GM12878 (cell line): ENCODE measurements at regions not wholly inside any gene's neighbourhood (a gene's known extent, or its start where the extent isn't known, plus 50 kb on each side); places are given as distances from the start of the nearest gene placed in this dataset.

Source experiments
- ATAC-seq: fragments of 200-7000 bp; cut with Tn5 transposase; 3 replicates; pipeline ENCODE4 v1.9.1; 2020; ENCODE audit warnings: mild to moderate bottlenecking, moderate library complexity
- BruUV-seq: library from RNA; stranded (reverse); fragments of 400-500 nt; replicated peaks from 2 replicates; lab custom pipeline; 2021; lab: Mats Ljungman, UMichigan
- CTCF ChIA-PET: fragments of 300-600 bp; sonication (Branson Sonifier 250); formaldehyde crosslinking; extraction: SDS; loops from one replicate; lab custom pipeline; 2021; ENCODE audit warnings: inconsistent platforms; lab: Yijun Ruan, JAX
- POLR2A ChIA-PET: fragments of 350-600 bp; formaldehyde crosslinking; extraction: SDS; loops from one replicate; lab custom pipeline; 2021; ENCODE audit warnings: inconsistent platforms; lab: Charles Lee
- RAD21 ChIA-PET: fragments of 300-600 bp; sonication (Branson Sonifier 250); formaldehyde crosslinking; loops from one replicate; lab custom pipeline; 2023; ENCODE audit warnings: antibody characterized with exemption; ENCODE audit not compliant: unreplicated experiment; lab: Charles Lee
- SMC1A ChIA-PET: fragments of 300-600 bp; sonication (Branson Sonifier 250); formaldehyde crosslinking; loops from one replicate; lab custom pipeline; 2023; ENCODE audit not compliant: unreplicated experiment, uncharacterized antibody; lab: Charles Lee
- DNase-seq: peaks from one replicate; pipeline ENCODE4 v3.0.0-alpha.2; 2011; ENCODE audit warnings: low read depth, low spot score
- FAIRE-seq: peaks from 3 replicates; lab custom pipeline; 2011; peaks lifted over from hg19 to GRCh38; lab: Jason Lieb, UNC
- H2AFZ ChIP-seq: 2 replicates; pipeline ENCODE4 v1.6.0; 2011; ENCODE audit warnings: low read depth, low read length, control low read depth; ENCODE audit not compliant: control insufficient read depth
- H3K27ac ChIP-seq: 2 replicates; pipeline ENCODE4 v1.5.1; 2011; ENCODE audit warnings: control low read depth; ENCODE audit not compliant: control insufficient read depth, insufficient read depth
- H3K27me3 ChIP-seq, 2 experiments: replicated peaks in 1 of 2; 2 replicates each; pipeline versions ENCODE4 v1.6.0 to v1.6.1; 2011; ENCODE audit warnings: low read length in 1 of 2; ENCODE audit not compliant: control insufficient read depth in 2 of 2, insufficient read depth in 2 of 2
- H3K36me3 ChIP-seq, 2 experiments: 2 replicates each; pipeline ENCODE4 v1.5.1; 2011; ENCODE audit warnings: low read length in 1 of 2; ENCODE audit not compliant: control insufficient read depth in 2 of 2, insufficient read depth in 2 of 2
- H3K4me1 ChIP-seq: 2 replicates; pipeline ENCODE4 v1.6.1; 2011; ENCODE audit warnings: mild to moderate bottlenecking, low read length, moderate library complexity, mixed read lengths; ENCODE audit not compliant: control insufficient read depth, insufficient read depth
- H3K4me2 ChIP-seq: 2 replicates; pipeline ENCODE4 v1.6.0; 2011; ENCODE audit warnings: control low read depth; ENCODE audit not compliant: control insufficient read depth, insufficient read depth
- H3K4me3 ChIP-seq: fragments of 200-600 bp; sonication (generic); 2 replicates; pipeline ENCODE4 v1.5.1; 2016
- H3K79me2 ChIP-seq: 2 replicates; pipeline ENCODE4 v1.6.0; 2011; ENCODE audit warnings: low read length; ENCODE audit not compliant: control insufficient read depth, insufficient read depth
- H3K9ac ChIP-seq: 2 replicates; pipeline ENCODE4 v1.8.0; 2011; ENCODE audit warnings: low read length, control low read depth, mixed read lengths; ENCODE audit not compliant: control insufficient read depth, insufficient read depth
- H3K9me3 ChIP-seq: replicated peaks from 3 replicates; pipeline ENCODE4 v1.5.1; 2011; ENCODE audit warnings: mild to moderate bottlenecking, low read length; ENCODE audit not compliant: control insufficient read depth, insufficient read depth
- H4K20me1 ChIP-seq: 2 replicates; pipeline ENCODE4 v1.6.0; 2011; ENCODE audit not compliant: control insufficient read depth, insufficient read depth
- BACH1 ChIP-seq: fragments of 450-650 bp; IDR thresholded peaks from 2 replicates; pipeline ENCODE4 v1.6.1; 2017; ENCODE audit warnings: mild to moderate bottlenecking, borderline replicate concordance
- BHLHE40 ChIP-seq, 2 experiments: fragments of 450-650 bp in 1 of 2; IDR thresholded peaks; 2 replicates each; pipeline ENCODE4 v1.6.1; 2011 to 2017; ENCODE audit warnings: low read depth in 2 of 2, borderline replicate concordance in 1 of 2, improper control_type of control experiment in 1 of 2, low read length in 1 of 2, mild to moderate bottlenecking in 1 of 2
- CEBPB ChIP-seq, 2 experiments: fragments of 150-350 bp in 1 of 2; IDR thresholded peaks; 2 replicates each; pipeline ENCODE4 v1.6.1; 2012 to 2014; ENCODE audit warnings: low read depth in 2 of 2, low read length in 2 of 2, borderline replicate concordance in 1 of 2, inconsistent platforms in 1 of 2
- CREM ChIP-seq: IDR thresholded peaks from 2 replicates; pipeline ENCODE4 v1.6.1; 2014; ENCODE audit warnings: antibody characterized with exemption, low read depth
- FOS ChIP-seq: IDR thresholded peaks from 3 replicates; pipeline ENCODE4 v1.6.1; 2011; ENCODE audit warnings: borderline replicate concordance; ENCODE audit not compliant: insufficient read length; ENCODE audit errors: extremely low read depth
- FOXK2 ChIP-seq: fragments of 450-650 bp; IDR thresholded peaks from 2 replicates; pipeline ENCODE4 v1.6.1; 2017; ENCODE audit warnings: mild to moderate bottlenecking, moderate library complexity
- IKZF2 ChIP-seq, 2 experiments: fragments of 450-650 bp; IDR thresholded peaks; 2 replicates each; pipeline ENCODE4 v1.6.1; 2017; ENCODE audit warnings: mild to moderate bottlenecking in 2 of 2, moderate library complexity in 2 of 2
- LARP7 ChIP-seq: fragments of 450-650 bp; IDR thresholded peaks from 2 replicates; pipeline ENCODE4 v1.6.1; 2017; ENCODE audit warnings: mild to moderate bottlenecking
- POLR2AphosphoS2 ChIP-seq: IDR thresholded peaks from 2 replicates; pipeline ENCODE4 v1.6.1; 2011; ENCODE audit warnings: low read depth, mild to moderate bottlenecking, low read length, improper control_type of control experiment, moderate library complexity
- SUPT20H ChIP-seq: IDR thresholded peaks from 2 replicates; pipeline ENCODE4 v1.6.1; 2011; ENCODE audit warnings: low read depth, mild to moderate bottlenecking, low read length, moderate library complexity, borderline replicate concordance; ENCODE audit not compliant: control insufficient read depth
- TAF1 ChIP-seq: IDR thresholded peaks from 2 replicates; pipeline ENCODE4 v1.6.1; 2011; ENCODE audit warnings: mild to moderate bottlenecking, low read depth, low read length, borderline replicate concordance
- WGBS: methylation state at CpG from one replicate; pipeline ENCODE4 v1.1.6; 2016; ENCODE audit warnings: low lambda C conversion rate; ENCODE audit not compliant: insufficient replicate concordance, insufficient coverage; ENCODE audit errors: missing lambda C conversion rate; 5-methylcytosine and 5-hydroxymethylcytosine counted together
- in situ Hi-C: fragments of 300-500 bp; cut with MboI; formaldehyde crosslinking; loops from 9 replicates; pipeline ENCODE4 v1.14.3; 2018; ENCODE audit warnings: mixed read lengths
- intact Hi-C: fragments of 100-400 bp; cut with micrococcal nuclease; formaldehyde crosslinking; loops from one replicate; pipeline ENCODE4 v1.14.2; 2022; ENCODE audit not compliant: unreplicated experiment
- TF ChIP-seq, protein P1 (sequence below): fragments of 450-650 bp; IDR thresholded peaks from 2 replicates; pipeline ENCODE4 v1.6.1; 2016; ENCODE audit warnings: mild to moderate bottlenecking, moderate library complexity, borderline replicate concordance
- TF ChIP-seq, protein P2 (sequence below): fragments of 450-650 bp; IDR thresholded peaks from 2 replicates; pipeline ENCODE4 v1.6.1; 2017; ENCODE audit warnings: low read depth, mild to moderate bottlenecking, moderate library complexity

DNA sequence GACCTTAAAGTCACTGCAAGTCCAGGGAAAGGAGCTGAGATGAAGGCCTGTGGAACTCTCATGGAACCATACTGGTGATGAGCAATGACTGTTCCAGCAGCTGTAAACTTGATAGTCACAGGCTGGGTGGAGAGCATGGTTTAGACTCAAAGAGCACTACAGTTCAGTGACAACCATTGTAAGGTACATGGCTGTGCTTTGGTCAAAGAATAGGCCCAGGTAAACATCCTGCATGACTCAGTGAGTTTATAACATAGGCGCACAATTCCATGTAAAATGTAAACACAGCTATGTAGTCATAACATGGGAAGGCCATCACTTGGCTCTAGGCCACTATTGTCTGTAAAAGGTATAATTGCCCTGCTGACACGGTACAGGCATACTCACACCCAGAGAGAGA lies 119.3 kb upstream of the FSCB start:
- in situ Hi-C loops = no loop called here
- POLR2A ChIA-PET = no interaction called here
- Histone ChIP-seq H3K27ac (no peak overlapping the region), H3K27me3 (no peaks in the 10 kb centered on the region), H3K4me3 (no peak overlapping the region), H4K20me1 (no peaks in the 10 kb centered on the region), H3K9ac (no peak overlapping the region), H3K4me1 (no peaks in the 10 kb centered on the region), H3K9me3 (no peaks in the 10 kb centered on the region), H3K4me2 (no peak overlapping the region), H3K79me2 (no peaks in the 10 kb centered on the region), H2AFZ (no peak overlapping the region), H3K36me3 (no peaks in the 10 kb centered on the region)
- RAD21 ChIA-PET = no interaction called here
- FAIRE-seq (no peak), ATAC-seq (no peak), DNase-seq (no peak)
- SMC1A ChIA-PET = interaction anchor here (1.4 kb wide), 1 partner anchor 9 kb away, joined by 3 read pairs; no protein-coding TSS in a partner anchor
- WGBS = 24% methylated on average over 2 of the region's 2 CpGs
- TF ChIP-seq CEBPB (IDR thresholded peaks at IDR 0.05; ENCODE audit: borderline replicate concordance in 1 of 2, low read depth in 2 of 2, low read length in 2 of 2) (no peak), BACH1 (no peak), TAF1 (no peak), BHLHE40 (IDR thresholded peaks at IDR 0.05; ENCODE audit: borderline replicate concordance in 1 of 2, low read depth in 2 of 2, low read length in 1 of 2) (no peak)
- CTCF ChIA-PET = no interaction called here
- intact Hi-C loops = no loop called here
- no TSS peak for BruUV-seq

DNA sequence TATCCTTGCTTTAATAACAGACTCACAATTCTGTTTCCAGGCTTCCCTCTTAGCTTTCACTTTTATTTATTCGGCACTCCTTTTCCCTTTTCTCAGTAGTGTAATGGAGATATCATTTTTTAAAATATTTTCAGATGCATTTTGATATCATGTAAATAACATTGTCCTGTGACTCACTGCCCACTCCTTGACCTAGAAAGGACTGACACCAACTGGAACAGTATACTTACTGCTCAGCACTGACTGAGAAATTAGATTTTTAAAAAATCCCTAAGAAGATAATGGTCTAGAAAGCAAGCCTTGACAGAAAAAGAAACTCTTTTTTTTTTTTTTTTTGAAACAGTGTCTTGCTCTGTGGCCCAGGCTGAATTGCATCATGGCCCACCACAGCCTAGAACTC lies 118.0 kb upstream of the FSCB start:
- in situ Hi-C loops = no loop called here
- POLR2A ChIA-PET = no interaction called here
- no TSS peak for BruUV-seq
- no peak for TF ChIP-seq FOS
- no peak for TF ChIP-seq SUPT20H
- no peak for TF ChIP-seq CREM
- no peak for TF ChIP-seq IKZF2 (IDR thresholded peaks at IDR 0.05)
- TF ChIP-seq CEBPB (IDR thresholded peaks at IDR 0.05; ENCODE audit: borderline replicate concordance in 1 of 2, low read depth in 2 of 2, low read length in 2 of 2) = no peak
- TF ChIP-seq POLR2AphosphoS2 = no peak
- TF ChIP-seq, protein P1, sequence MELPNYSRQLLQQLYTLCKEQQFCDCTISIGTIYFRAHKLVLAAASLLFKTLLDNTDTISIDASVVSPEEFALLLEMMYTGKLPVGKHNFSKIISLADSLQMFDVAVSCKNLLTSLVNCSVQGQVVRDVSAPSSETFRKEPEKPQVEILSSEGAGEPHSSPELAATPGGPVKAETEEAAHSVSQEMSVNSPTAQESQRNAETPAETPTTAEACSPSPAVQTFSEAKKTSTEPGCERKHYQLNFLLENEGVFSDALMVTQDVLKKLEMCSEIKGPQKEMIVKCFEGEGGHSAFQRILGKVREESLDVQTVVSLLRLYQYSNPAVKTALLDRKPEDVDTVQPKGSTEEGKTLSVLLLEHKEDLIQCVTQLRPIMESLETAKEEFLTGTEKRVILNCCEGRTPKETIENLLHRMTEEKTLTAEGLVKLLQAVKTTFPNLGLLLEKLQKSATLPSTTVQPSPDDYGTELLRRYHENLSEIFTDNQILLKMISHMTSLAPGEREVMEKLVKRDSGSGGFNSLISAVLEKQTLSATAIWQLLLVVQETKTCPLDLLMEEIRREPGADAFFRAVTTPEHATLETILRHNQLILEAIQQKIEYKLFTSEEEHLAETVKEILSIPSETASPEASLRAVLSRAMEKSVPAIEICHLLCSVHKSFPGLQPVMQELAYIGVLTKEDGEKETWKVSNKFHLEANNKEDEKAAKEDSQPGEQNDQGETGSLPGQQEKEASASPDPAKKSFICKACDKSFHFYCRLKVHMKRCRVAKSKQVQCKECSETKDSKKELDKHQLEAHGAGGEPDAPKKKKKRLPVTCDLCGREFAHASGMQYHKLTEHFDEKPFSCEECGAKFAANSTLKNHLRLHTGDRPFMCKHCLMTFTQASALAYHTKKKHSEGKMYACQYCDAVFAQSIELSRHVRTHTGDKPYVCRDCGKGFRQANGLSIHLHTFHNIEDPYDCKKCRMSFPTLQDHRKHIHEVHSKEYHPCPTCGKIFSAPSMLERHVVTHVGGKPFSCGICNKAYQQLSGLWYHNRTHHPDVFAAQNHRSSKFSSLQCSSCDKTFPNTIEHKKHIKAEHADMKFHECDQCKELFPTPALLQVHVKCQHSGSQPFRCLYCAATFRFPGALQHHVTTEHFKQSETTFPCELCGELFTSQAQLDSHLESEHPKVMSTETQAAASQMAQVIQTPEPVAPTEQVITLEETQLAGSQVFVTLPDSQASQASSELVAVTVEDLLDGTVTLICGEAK = no peak
- TF ChIP-seq, protein P2, sequence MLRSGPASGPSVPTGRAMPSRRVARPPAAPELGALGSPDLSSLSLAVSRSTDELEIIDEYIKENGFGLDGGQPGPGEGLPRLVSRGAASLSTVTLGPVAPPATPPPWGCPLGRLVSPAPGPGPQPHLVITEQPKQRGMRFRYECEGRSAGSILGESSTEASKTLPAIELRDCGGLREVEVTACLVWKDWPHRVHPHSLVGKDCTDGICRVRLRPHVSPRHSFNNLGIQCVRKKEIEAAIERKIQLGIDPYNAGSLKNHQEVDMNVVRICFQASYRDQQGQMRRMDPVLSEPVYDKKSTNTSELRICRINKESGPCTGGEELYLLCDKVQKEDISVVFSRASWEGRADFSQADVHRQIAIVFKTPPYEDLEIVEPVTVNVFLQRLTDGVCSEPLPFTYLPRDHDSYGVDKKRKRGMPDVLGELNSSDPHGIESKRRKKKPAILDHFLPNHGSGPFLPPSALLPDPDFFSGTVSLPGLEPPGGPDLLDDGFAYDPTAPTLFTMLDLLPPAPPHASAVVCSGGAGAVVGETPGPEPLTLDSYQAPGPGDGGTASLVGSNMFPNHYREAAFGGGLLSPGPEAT = no peak
- no peak for TF ChIP-seq LARP7
- TF ChIP-seq FOXK2 = no peak

More for the DNA sequence above, 118.0 kb upstream of the FSCB start:
- ChIA-PET CTCF (no interaction called here), RAD21 (no interaction called here), SMC1A (interaction anchor here (1.3 kb wide), 1 partner anchor 11 kb away, joined by 3 read pairs; no protein-coding TSS in a partner anchor)
- no peak overlapping the region for H3K9ac ChIP-seq
- H2AFZ ChIP-seq = no peak overlapping the region
- intact Hi-C loops = no loop called here
- WGBS = 0% methylated on average over 1 of the region's 1 CpG
- H4K20me1 ChIP-seq = no peaks in the 10 kb centered on the region
- FAIRE-seq (no peak), DNase-seq (no peak), ATAC-seq (no peak)
- no peaks in the 10 kb centered on the region for H3K36me3 ChIP-seq
- H3K4me1 ChIP-seq = no peaks in the 10 kb centered on the region
- H3K79me2 ChIP-seq = no peaks in the 10 kb centered on the region
- no peak overlapping the region for H3K4me2 ChIP-seq
- no peaks in the 10 kb centered on the region for H3K27me3 ChIP-seq
- H3K4me3 ChIP-seq = no peak overlapping the region
- H3K9me3 ChIP-seq = no peaks in the 10 kb centered on the region
- no peak overlapping the region for H3K27ac ChIP-seq
